HL-60 (cell line): ENCODE measurements at regions not wholly inside any gene's neighbourhood (a gene's known extent, or its start where the extent isn't known, plus 50 kb on each side); places are given as distances from the start of the nearest gene placed in this dataset.

ENCODE experiments used
- DNase-seq, 2 experiments: peaks; one replicate each; pipeline ENCODE4 v3.0.0-alpha.2; 2010 to 2020; ENCODE audit warnings: low read depth in 1 of 2, low spot score in 1 of 2
- H3K27ac ChIP-seq: fragments of 250-450 bp; sonication (Bioruptor Pico); replicated peaks from 2 replicates; pipeline ENCODE4 v1.5.1; 2020; ENCODE audit warnings: mild to moderate bottlenecking, moderate library complexity
- H3K27me3 ChIP-seq: fragments of 250-450 bp; sonication (Bioruptor Pico); 2 replicates; pipeline ENCODE4 v1.5.1; 2021; ENCODE audit warnings: mild to moderate bottlenecking, moderate library complexity; ENCODE audit not compliant: insufficient read depth, poor library complexity, severe bottlenecking
- H3K4me3 ChIP-seq: replicated peaks from 2 replicates; pipeline ENCODE4 v1.5.1; 2011; ENCODE audit warnings: mild to moderate bottlenecking, control low read depth, low read length; ENCODE audit not compliant: insufficient read depth
- GABPA ChIP-seq: IDR thresholded peaks from 2 replicates; pipeline ENCODE4 v1.6.1; 2012; ENCODE audit warnings: low read depth
- POLR2AphosphoS5 ChIP-seq: IDR thresholded peaks from 2 replicates; pipeline ENCODE4 v1.6.1; 2012; ENCODE audit warnings: low read depth
- SPI1 ChIP-seq: IDR thresholded peaks from 2 replicates; pipeline ENCODE4 v1.6.1; 2012; ENCODE audit warnings: low read depth, mild to moderate bottlenecking, borderline replicate concordance
- TF ChIP-seq, protein P1 (sequence below): IDR thresholded peaks from one replicate; pipeline ENCODE4 v1.5.1; 2011; ENCODE audit warnings: low read length, control low read depth, inconsistent platforms; ENCODE audit not compliant: insufficient read depth
- TF ChIP-seq, protein P2 (sequence below): IDR thresholded peaks from 2 replicates; pipeline ENCODE4 v1.6.1; 2012; ENCODE audit warnings: low read depth; ENCODE audit not compliant: insufficient replicate concordance

DNA sequence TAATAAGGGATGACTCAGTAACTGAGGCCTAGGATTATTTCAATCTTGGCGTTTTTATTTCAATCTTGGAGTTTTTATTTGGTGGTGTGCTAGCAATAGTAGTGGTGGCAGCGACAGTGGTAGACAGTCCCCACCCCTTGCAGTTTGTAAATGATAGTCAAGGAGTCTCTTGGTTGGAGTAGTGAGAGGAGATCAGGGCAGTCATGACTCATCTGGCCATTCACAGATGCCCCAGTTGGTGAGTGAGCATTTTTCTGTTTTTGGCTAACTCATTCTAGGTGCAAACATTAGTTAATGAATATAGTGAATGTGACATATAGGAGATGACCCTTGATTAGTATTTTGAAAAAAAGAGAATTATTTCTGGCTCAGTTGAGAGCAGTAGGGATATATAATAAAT, 93.5 kb upstream of the ADAD1 start:
- Histone ChIP-seq H3K4me3 (no peak overlapping the region), H3K27ac (no peak overlapping the region), H3K27me3 (no peaks in the 10 kb centered on the region)
- DNase-seq: no peak
- TF ChIP-seq SPI1: no peak
- no peak for TF ChIP-seq GABPA
- TF ChIP-seq, protein P1, sequence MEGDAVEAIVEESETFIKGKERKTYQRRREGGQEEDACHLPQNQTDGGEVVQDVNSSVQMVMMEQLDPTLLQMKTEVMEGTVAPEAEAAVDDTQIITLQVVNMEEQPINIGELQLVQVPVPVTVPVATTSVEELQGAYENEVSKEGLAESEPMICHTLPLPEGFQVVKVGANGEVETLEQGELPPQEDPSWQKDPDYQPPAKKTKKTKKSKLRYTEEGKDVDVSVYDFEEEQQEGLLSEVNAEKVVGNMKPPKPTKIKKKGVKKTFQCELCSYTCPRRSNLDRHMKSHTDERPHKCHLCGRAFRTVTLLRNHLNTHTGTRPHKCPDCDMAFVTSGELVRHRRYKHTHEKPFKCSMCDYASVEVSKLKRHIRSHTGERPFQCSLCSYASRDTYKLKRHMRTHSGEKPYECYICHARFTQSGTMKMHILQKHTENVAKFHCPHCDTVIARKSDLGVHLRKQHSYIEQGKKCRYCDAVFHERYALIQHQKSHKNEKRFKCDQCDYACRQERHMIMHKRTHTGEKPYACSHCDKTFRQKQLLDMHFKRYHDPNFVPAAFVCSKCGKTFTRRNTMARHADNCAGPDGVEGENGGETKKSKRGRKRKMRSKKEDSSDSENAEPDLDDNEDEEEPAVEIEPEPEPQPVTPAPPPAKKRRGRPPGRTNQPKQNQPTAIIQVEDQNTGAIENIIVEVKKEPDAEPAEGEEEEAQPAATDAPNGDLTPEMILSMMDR: no peak
- TF ChIP-seq, protein P2, sequence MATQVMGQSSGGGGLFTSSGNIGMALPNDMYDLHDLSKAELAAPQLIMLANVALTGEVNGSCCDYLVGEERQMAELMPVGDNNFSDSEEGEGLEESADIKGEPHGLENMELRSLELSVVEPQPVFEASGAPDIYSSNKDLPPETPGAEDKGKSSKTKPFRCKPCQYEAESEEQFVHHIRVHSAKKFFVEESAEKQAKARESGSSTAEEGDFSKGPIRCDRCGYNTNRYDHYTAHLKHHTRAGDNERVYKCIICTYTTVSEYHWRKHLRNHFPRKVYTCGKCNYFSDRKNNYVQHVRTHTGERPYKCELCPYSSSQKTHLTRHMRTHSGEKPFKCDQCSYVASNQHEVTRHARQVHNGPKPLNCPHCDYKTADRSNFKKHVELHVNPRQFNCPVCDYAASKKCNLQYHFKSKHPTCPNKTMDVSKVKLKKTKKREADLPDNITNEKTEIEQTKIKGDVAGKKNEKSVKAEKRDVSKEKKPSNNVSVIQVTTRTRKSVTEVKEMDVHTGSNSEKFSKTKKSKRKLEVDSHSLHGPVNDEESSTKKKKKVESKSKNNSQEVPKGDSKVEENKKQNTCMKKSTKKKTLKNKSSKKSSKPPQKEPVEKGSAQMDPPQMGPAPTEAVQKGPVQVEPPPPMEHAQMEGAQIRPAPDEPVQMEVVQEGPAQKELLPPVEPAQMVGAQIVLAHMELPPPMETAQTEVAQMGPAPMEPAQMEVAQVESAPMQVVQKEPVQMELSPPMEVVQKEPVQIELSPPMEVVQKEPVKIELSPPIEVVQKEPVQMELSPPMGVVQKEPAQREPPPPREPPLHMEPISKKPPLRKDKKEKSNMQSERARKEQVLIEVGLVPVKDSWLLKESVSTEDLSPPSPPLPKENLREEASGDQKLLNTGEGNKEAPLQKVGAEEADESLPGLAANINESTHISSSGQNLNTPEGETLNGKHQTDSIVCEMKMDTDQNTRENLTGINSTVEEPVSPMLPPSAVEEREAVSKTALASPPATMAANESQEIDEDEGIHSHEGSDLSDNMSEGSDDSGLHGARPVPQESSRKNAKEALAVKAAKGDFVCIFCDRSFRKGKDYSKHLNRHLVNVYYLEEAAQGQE: no peak
- no peak for TF ChIP-seq POLR2AphosphoS5

DNA sequence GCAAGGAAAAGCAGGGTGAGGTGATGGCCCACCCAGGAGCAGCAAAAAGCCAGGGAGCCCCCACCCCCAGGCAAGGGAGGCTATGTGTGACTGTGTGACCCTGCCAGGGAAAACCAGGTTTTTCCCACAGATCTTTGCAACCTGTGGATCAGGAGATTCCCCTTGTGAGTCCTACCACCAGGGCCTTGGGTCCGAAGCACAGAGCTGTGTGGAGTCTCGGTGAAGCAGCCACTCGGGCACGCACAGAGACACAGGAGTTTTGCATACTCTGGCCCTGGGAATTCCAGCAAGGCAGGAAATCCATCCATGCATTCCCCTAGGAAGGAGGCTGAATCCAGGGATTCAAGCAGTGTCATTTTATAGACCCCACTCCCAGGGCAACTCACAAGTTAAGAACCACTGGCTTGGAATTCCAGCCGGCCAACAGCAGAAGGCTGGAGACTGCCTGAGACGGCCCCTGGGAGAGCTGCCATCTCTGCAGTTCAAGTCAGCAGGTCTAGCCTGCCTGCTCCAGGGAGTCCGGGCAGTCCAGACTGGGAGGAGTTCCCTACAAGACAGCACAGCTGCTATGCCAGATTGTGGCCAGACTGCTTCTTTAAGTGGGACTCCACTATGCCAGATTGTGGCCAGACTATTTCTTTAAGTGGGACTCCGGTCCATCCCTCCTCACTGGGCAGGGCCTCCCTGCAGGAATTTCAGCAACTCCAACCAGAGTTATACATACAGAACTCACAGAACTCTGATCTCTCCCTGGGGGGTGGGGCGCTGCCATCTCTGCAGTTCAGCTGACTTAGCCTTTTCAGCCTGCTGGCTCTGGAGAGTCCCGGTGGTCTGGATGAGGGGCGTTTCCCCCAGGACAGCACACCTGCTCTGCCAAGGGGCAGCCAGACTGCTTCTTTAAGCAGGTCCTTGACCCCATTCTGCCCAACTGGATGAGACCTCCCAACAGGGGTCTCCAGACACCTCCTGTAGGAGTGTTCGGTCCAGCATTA, 85.1 kb upstream of the ADAD1 start:
- Histone ChIP-seq H3K27me3 (no peaks in the 10 kb centered on the region), H3K4me3 (no peak overlapping the region), H3K27ac (no peak overlapping the region)
- DNase-seq: no peak
- TF ChIP-seq, protein P1: no peak
- TF ChIP-seq, protein P2: no peak
- TF ChIP-seq GABPA (no peak), SPI1 (no peak)

DNA sequence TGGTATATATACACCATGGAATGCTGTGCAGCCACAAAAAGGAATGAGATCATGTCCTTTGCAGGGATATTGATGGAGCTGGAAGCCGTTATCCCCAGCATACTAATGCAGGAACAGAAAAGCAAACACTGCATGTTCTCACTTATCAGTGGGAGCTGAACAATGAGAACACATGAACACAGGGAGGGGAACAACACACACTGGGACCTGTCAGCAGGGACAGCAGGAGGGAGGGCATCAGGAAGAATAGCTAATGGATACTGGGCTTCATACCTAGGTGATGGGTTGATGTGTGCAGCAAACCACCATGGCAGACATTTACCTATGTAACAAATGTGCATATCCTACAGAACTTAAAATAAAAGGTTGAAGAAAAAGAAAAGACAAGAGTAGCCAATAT, 81.1 kb upstream of the ADAD1 start:
- TF ChIP-seq, protein P2: no peak
- TF ChIP-seq, protein P1: no peak
- TF ChIP-seq POLR2AphosphoS5: no peak
- no peak for TF ChIP-seq SPI1
- no peak for TF ChIP-seq GABPA
- Histone ChIP-seq H3K27me3 (no peaks in the 10 kb centered on the region), H3K4me3 (no peak overlapping the region), H3K27ac (no peak overlapping the region)
- no peak for DNase-seq
